ENCODE measurements at regions not wholly inside any gene's neighbourhood (a gene's known extent, or its start where the extent isn't known, plus 50 kb on each side); places are given as distances from the start of the nearest gene placed in this dataset.

DNA sequence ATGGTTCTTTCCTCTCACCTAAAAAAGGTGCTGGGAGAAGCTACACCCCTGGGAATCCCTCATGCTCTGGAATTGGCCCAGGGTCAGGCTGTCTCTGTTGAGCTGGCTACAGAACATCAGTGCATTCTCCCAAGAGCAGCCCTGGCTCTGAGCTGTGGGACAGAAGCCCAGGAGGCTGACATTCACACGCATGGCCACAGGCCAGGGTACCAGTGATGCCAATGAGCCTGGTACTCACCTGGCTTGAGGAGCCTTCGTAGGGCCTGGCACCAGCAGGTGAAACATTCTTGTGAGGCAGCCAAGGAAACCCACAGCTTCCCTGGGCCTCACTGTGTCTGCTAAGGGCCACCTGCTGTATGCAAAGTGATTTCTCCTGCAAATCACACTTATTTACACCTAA, 121.7 kb upstream of the CCL2 start:
- ATAC-seq (peak; percentile 62), DNase-seq (no peak)
- intact Hi-C loops (cut with DNase I) = no loop called here
- H3K9me3 ChIP-seq = no peaks in the 10 kb centered on the region
- TF ChIP-seq, protein P1, sequence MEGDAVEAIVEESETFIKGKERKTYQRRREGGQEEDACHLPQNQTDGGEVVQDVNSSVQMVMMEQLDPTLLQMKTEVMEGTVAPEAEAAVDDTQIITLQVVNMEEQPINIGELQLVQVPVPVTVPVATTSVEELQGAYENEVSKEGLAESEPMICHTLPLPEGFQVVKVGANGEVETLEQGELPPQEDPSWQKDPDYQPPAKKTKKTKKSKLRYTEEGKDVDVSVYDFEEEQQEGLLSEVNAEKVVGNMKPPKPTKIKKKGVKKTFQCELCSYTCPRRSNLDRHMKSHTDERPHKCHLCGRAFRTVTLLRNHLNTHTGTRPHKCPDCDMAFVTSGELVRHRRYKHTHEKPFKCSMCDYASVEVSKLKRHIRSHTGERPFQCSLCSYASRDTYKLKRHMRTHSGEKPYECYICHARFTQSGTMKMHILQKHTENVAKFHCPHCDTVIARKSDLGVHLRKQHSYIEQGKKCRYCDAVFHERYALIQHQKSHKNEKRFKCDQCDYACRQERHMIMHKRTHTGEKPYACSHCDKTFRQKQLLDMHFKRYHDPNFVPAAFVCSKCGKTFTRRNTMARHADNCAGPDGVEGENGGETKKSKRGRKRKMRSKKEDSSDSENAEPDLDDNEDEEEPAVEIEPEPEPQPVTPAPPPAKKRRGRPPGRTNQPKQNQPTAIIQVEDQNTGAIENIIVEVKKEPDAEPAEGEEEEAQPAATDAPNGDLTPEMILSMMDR (IDR thresholded peaks at IDR 0.05) = no peak
- no peaks in the 10 kb centered on the region for H3K36me3 ChIP-seq
- no peak overlapping the region for H3K4me3 ChIP-seq
- H3K27me3 ChIP-seq = peaks cover 0 to 15% of the 10 kb centered on the region in 2 donors
- no peak overlapping the region for H3K27ac ChIP-seq
- no peaks in the 10 kb centered on the region for H3K4me1 ChIP-seq

DNA sequence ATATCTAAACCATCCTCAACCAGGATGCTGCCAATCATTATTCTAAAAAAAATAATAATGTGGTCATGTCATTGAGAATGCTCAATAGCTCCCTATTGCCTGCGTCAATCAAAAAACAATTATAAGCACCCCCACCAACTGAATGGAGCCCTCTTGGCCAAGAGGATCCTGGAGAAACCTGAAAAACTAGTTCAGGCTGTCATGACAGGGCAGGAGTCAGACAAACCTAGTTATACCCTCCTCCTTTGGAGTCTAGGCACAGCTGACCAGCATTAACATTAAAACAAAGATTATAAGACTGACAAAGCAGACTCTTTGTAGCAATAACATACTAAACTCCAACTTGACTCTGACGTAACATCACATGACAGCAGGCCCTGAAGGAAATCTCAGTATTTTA, 119.2 kb upstream of the CCL2 start:
- DNase-seq (no peak), ATAC-seq (no peak)
- Histone ChIP-seq H3K27ac (no peak overlapping the region), H3K9me3 (no peaks in the 10 kb centered on the region), H3K36me3 (no peaks in the 10 kb centered on the region), H3K4me1 (no peaks in the 10 kb centered on the region), H3K4me3 (no peak overlapping the region), H3K27me3 (peaks cover 0 to 15% of the 10 kb centered on the region in 2 donors)
- TF ChIP-seq, protein P1 (IDR thresholded peaks at IDR 0.05) = no peak
- intact Hi-C loops (cut with DNase I) = no loop called here

DNA sequence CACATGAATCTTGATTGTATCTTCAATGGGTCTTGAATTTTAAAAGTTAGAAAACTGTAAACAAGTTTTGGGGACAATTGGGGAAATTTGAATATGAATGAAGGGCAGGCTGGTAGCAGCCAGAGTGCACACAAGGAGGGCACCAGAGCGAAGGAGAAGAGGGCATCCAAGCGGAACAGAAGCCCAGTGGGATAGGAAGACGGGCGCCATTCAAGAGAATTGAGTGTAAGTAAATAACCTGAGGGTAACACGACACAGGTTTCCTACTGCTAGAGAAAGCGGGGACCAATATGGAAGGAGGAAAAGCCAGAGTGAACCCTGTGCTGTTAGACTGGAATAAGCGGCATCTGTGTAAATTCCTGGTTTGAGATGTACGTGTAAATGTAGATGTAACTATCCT, 115.1 kb upstream of the CCL2 start:
- H3K27ac ChIP-seq = no peak overlapping the region
- H3K27me3 ChIP-seq = peaks cover 0 to 15% of the 10 kb centered on the region in 2 donors
- ATAC-seq (no peak), DNase-seq (no peak)
- no peak overlapping the region for H3K4me3 ChIP-seq
- no peaks in the 10 kb centered on the region for H3K4me1 ChIP-seq
- H3K36me3 ChIP-seq = no peaks in the 10 kb centered on the region
- TF ChIP-seq, protein P1 (IDR thresholded peaks at IDR 0.05) = no peak
- intact Hi-C loops (cut with DNase I) = no loop called here
- no peaks in the 10 kb centered on the region for H3K9me3 ChIP-seq

DNA sequence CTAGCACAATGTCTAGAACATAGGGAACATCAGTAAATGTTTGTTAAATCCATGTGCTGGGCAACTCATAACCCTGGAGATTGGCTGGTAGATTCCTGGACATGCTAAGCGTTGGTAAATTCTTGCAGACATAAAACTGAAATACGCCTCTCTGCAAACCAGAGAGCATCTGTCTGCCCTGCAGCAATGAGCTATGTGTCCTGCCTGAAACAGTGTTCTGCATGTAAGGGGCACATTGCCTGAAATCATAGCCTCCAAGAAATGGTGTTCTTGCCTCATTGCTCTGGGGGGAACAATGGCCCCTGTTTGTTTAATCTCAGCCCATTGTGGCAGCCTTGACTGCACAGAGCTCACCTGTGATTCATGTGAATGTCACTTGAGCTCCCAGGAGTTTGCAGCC, 113.5 kb upstream of the CCL2 start:
- intact Hi-C loops (cut with DNase I) = no loop called here
- TF ChIP-seq, protein P1 (IDR thresholded peaks at IDR 0.05) = no peak
- Histone ChIP-seq H3K4me1 (no peaks in the 10 kb centered on the region), H3K36me3 (no peaks in the 10 kb centered on the region), H3K27ac (no peak overlapping the region), H3K9me3 (no peaks in the 10 kb centered on the region), H3K27me3 (peaks cover 0 to 19% of the 10 kb centered on the region in 2 donors), H3K4me3 (no peak overlapping the region)
- DNase-seq = no peak
- peak; percentile 40 for ATAC-seq

DNA sequence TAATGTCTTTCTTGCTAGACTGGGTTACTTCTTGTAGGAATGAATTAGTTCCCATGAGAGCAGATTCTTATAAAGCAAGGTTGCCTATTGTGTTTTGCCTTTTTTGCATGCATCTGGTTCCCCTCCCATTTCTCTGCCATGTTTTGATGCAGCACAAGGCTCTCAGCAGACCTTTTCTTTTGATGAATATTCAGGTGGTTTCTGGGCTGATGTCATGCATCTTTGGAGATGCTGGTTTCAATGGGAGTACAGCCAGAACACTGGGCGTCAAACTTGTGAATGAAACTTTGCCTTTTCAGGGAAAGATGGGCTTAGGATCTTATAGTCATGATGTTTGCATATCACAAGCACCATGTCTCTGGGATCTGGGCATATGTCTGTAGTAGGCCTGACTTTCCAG, 111.7 kb upstream of the CCL2 start:
- Histone ChIP-seq H3K27ac (no peak overlapping the region), H3K4me1 (no peaks in the 10 kb centered on the region), H3K9me3 (no peaks in the 10 kb centered on the region), H3K4me3 (no peak overlapping the region), H3K27me3 (peaks cover 0 to 27% of the 10 kb centered on the region in 2 donors), H3K36me3 (no peaks in the 10 kb centered on the region)
- intact Hi-C loops (cut with DNase I) = no loop called here
- DNase-seq = no peak
- no peak for ATAC-seq
- TF ChIP-seq, protein P1 (IDR thresholded peaks at IDR 0.05) = no peak

Data from left lung (tissue), 4 donors.